Liver (tissue), 3 donors: ENCODE measurements at regions not wholly inside any gene's neighbourhood (a gene's known extent, or its start where the extent isn't known, plus 50 kb on each side); places are given as distances from the start of the nearest gene placed in this dataset.

Experiments
- ATF3 ChIP-seq: IDR thresholded peaks from 2 replicates; pipeline ENCODE4 v1.6.1; 2016; ENCODE audit warnings: antibody characterized with exemption
- CTCF ChIP-seq: fragments of 150-350 bp; IDR thresholded peaks from 2 replicates; pipeline ENCODE4 v1.5.1; 2017; ENCODE audit warnings: improper control_type of control experiment, low read depth, low read length; ENCODE audit not compliant: missing input control
- EGR1 ChIP-seq, 2 donors: IDR thresholded peaks; 2 replicates each; pipeline ENCODE4 v1.6.1; 2016 to 2018; ENCODE audit warnings: antibody characterized with exemption in 2 of 2, low read depth in 2 of 2
- MAX ChIP-seq: IDR thresholded peaks from 2 replicates; pipeline ENCODE4 v1.6.1; 2016; ENCODE audit warnings: antibody characterized with exemption
- RAD21 ChIP-seq, 2 donors: IDR thresholded peaks; 2 replicates each; pipeline ENCODE4 v1.6.1; 2016; ENCODE audit warnings: antibody characterized with exemption in 2 of 2, mild to moderate bottlenecking in 2 of 2
- REST ChIP-seq: IDR thresholded peaks from 2 replicates; pipeline ENCODE4 v1.6.1; 2016; ENCODE audit warnings: antibody characterized with exemption, mild to moderate bottlenecking
- TAF1 ChIP-seq: conservative IDR thresholded peaks from 2 replicates; pipeline ENCODE4 v1.6.1; 2016; ENCODE audit warnings: antibody characterized with exemption, mild to moderate bottlenecking
- donor health status: healthy.
- donor health status: healthy.

- TF ChIP-seq CTCF (no peak), RAD21 (IDR thresholded peaks at IDR 0.05) (no peak), MAX (no peak), EGR1 (IDR thresholded peaks at IDR 0.05; ENCODE audit: low read depth in 2 of 2) (no peak), REST (no peak), ATF3 (no peak), TAF1 (no peak)
These were observed 1037.2 kb downstream of the PCDH18 start for GRCh38 chr4:136495076-136495475.
